Esophagus muscularis mucosa (tissue), 3 donors: ENCODE measurements at regions not wholly inside any gene's neighbourhood (a gene's known extent, or its start where the extent isn't known, plus 50 kb on each side); places are given as distances from the start of the nearest gene placed in this dataset.

ENCODE experiments used
- CTCF ChIP-seq, 3 experiments: fragments of 200-600 bp in 2 of 3; fragments of 450-650 bp in 1 of 3; sonication (generic) in 2 of 3; IDR thresholded peaks; one replicate each; pipeline ENCODE4 v1.5.1; 2017 to 2019; ENCODE audit warnings: antibody characterized with exemption in 3 of 3, mild to moderate bottlenecking in 2 of 3, moderate library complexity in 1 of 3
- POLR2A ChIP-seq: fragments of 450-650 bp; IDR thresholded peaks from one replicate; pipeline ENCODE4 v1.6.1; 2017; ENCODE audit warnings: antibody characterized with exemption, moderate library complexity, mild to moderate bottlenecking, low read depth
- POLR2AphosphoS5 ChIP-seq, 2 donors: sonication (generic); formaldehyde crosslinking; IDR thresholded peaks; one replicate each; pipeline ENCODE4 v1.6.1; 2017; ENCODE audit warnings: antibody characterized with exemption in 2 of 2

GRCh38 chr6:44549516-44549915 is 162.0 kb downstream of the CDC5L start:
- TF ChIP-seq POLR2A: no peak
- no peak for TF ChIP-seq CTCF (IDR thresholded peaks at IDR 0.05)
- no peak for TF ChIP-seq POLR2AphosphoS5 (IDR thresholded peaks at IDR 0.05)
